ENCODE measurements at regions not wholly inside any gene's neighbourhood (a gene's known extent, or its start where the extent isn't known, plus 50 kb on each side); places are given as distances from the start of the nearest gene placed in this dataset.

- no peak overlapping the region for H3K9ac ChIP-seq (ENCODE audit: low read length)
- H3K4me3 ChIP-seq (ENCODE audit: insufficient read depth, low read depth, low read length): no peak overlapping the region
- no peak for FAIRE-seq
- Mint-ChIP-seq H3K27ac (ENCODE audit: unreplicated experiment) (no peak overlapping the region), H3K36me3 (ENCODE audit: low read depth, unreplicated experiment) (no peaks in the 10 kb centered on the region), H3K4me3 (ENCODE audit: unreplicated experiment) (no peak overlapping the region), H3K27me3 (ENCODE audit: low read depth, unreplicated experiment) (no peaks in the 10 kb centered on the region), H3K9me3 (ENCODE audit: unreplicated experiment) (no peaks in the 10 kb centered on the region), H3K4me1 (ENCODE audit: low read depth, unreplicated experiment) (no peaks in the 10 kb centered on the region)
- no peaks in the 10 kb centered on the region for H3K79me2 ChIP-seq (ENCODE audit: insufficient read depth, low read length)
- H4K20me1 ChIP-seq (ENCODE audit: insufficient read depth, low read length): no peaks in the 10 kb centered on the region
- no peak for DNase-seq (ENCODE audit: low read depth)
- H3K27me3 ChIP-seq (ENCODE audit: insufficient read depth, low read length): no peaks in the 10 kb centered on the region
- no peaks in the 10 kb centered on the region for H3K36me3 ChIP-seq (ENCODE audit: insufficient read depth, low read length)
- H3K4me2 ChIP-seq (ENCODE audit: low read length): no peak overlapping the region
- TF ChIP-seq, protein P1, sequence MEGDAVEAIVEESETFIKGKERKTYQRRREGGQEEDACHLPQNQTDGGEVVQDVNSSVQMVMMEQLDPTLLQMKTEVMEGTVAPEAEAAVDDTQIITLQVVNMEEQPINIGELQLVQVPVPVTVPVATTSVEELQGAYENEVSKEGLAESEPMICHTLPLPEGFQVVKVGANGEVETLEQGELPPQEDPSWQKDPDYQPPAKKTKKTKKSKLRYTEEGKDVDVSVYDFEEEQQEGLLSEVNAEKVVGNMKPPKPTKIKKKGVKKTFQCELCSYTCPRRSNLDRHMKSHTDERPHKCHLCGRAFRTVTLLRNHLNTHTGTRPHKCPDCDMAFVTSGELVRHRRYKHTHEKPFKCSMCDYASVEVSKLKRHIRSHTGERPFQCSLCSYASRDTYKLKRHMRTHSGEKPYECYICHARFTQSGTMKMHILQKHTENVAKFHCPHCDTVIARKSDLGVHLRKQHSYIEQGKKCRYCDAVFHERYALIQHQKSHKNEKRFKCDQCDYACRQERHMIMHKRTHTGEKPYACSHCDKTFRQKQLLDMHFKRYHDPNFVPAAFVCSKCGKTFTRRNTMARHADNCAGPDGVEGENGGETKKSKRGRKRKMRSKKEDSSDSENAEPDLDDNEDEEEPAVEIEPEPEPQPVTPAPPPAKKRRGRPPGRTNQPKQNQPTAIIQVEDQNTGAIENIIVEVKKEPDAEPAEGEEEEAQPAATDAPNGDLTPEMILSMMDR (IDR thresholded peaks at IDR 0.05; ENCODE audit: insufficient read depth, low read depth, low read length): no peak
- TF ChIP-seq EZH2 (IDR thresholded peaks at IDR 0.05; ENCODE audit: insufficient read depth, low read length): no peak
- no peak overlapping the region for H3K27ac ChIP-seq (ENCODE audit: low read depth, low read length)
- H3K4me1 ChIP-seq (ENCODE audit: insufficient read depth, low read length): no peaks in the 10 kb centered on the region
- H3K9me3 ChIP-seq (ENCODE audit: insufficient read depth, low read depth, low read length): no peaks in the 10 kb centered on the region
- H2AFZ ChIP-seq (ENCODE audit: low read depth, low read length): no peak overlapping the region
These were observed 218.0 kb upstream of the AGA start for GRCh38 chr4:177660223-177660622.

- Histone ChIP-seq H3K9ac (ENCODE audit: low read length) (no peak overlapping the region), H3K36me3 (ENCODE audit: insufficient read depth, low read length) (no peaks in the 10 kb centered on the region), H3K4me3 (ENCODE audit: insufficient read depth, low read depth, low read length) (no peak overlapping the region), H4K20me1 (ENCODE audit: insufficient read depth, low read length) (no peaks in the 10 kb centered on the region), H3K79me2 (ENCODE audit: insufficient read depth, low read length) (no peaks in the 10 kb centered on the region), H3K27ac (ENCODE audit: low read depth, low read length) (no peak overlapping the region), H3K4me1 (ENCODE audit: insufficient read depth, low read length) (no peaks in the 10 kb centered on the region), H3K27me3 (ENCODE audit: insufficient read depth, low read length) (no peaks in the 10 kb centered on the region), H3K4me2 (ENCODE audit: low read length) (no peak overlapping the region), H2AFZ (ENCODE audit: low read depth, low read length) (no peak overlapping the region), H3K9me3 (ENCODE audit: insufficient read depth, low read depth, low read length) (no peaks in the 10 kb centered on the region)
- DNase-seq (ENCODE audit: low read depth) (no peak), FAIRE-seq (no peak)
- TF ChIP-seq, protein P1 (IDR thresholded peaks at IDR 0.05; ENCODE audit: insufficient read depth, low read depth, low read length): no peak
- Mint-ChIP-seq H3K27ac (ENCODE audit: unreplicated experiment) (no peak overlapping the region), H3K36me3 (ENCODE audit: low read depth, unreplicated experiment) (no peaks in the 10 kb centered on the region), H3K4me3 (ENCODE audit: unreplicated experiment) (no peak overlapping the region), H3K27me3 (ENCODE audit: low read depth, unreplicated experiment) (no peaks in the 10 kb centered on the region), H3K9me3 (ENCODE audit: unreplicated experiment) (no peaks in the 10 kb centered on the region), H3K4me1 (ENCODE audit: low read depth, unreplicated experiment) (no peaks in the 10 kb centered on the region)
These were observed 225.4 kb upstream of the AGA start for GRCh38 chr4:177667687-177668086.

GRCh38 chr4:177671387-177671786, 229.2 kb upstream of the AGA start:
- H3K27ac Mint-ChIP-seq (ENCODE audit: unreplicated experiment): no peak overlapping the region
- Histone ChIP-seq H3K9ac (ENCODE audit: low read length) (no peak overlapping the region), H3K4me3 (ENCODE audit: insufficient read depth, low read depth, low read length) (no peak overlapping the region), H3K27ac (ENCODE audit: low read depth, low read length) (no peak overlapping the region), H3K36me3 (ENCODE audit: insufficient read depth, low read length) (no peaks in the 10 kb centered on the region), H3K4me2 (ENCODE audit: low read length) (no peak overlapping the region), H3K4me1 (ENCODE audit: insufficient read depth, low read length) (no peaks in the 10 kb centered on the region), H2AFZ (ENCODE audit: low read depth, low read length) (no peak overlapping the region), H3K9me3 (ENCODE audit: insufficient read depth, low read depth, low read length) (no peaks in the 10 kb centered on the region), H3K79me2 (ENCODE audit: insufficient read depth, low read length) (no peaks in the 10 kb centered on the region), H4K20me1 (ENCODE audit: insufficient read depth, low read length) (no peaks in the 10 kb centered on the region), H3K27me3 (ENCODE audit: insufficient read depth, low read length) (no peaks in the 10 kb centered on the region)
- no peaks in the 10 kb centered on the region for H3K27me3 Mint-ChIP-seq (ENCODE audit: low read depth, unreplicated experiment)
- no peak overlapping the region for H3K4me3 Mint-ChIP-seq (ENCODE audit: unreplicated experiment)
- FAIRE-seq (no peak), DNase-seq (ENCODE audit: low read depth) (no peak)
- H3K9me3 Mint-ChIP-seq (ENCODE audit: unreplicated experiment): no peaks in the 10 kb centered on the region
- no peak for TF ChIP-seq EZH2 (IDR thresholded peaks at IDR 0.05; ENCODE audit: insufficient read depth, low read length)
- TF ChIP-seq, protein P1 (IDR thresholded peaks at IDR 0.05; ENCODE audit: insufficient read depth, low read depth, low read length): no peak
- no peaks in the 10 kb centered on the region for H3K36me3 Mint-ChIP-seq (ENCODE audit: low read depth, unreplicated experiment)
- peaks cover 3% of the 10 kb centered on the region for H3K4me1 Mint-ChIP-seq (ENCODE audit: low read depth, unreplicated experiment)
